WTC11 (cell line): ENCODE measurements at regions not wholly inside any gene's neighbourhood (a gene's known extent, or its start where the extent isn't known, plus 50 kb on each side); places are given as distances from the start of the nearest gene placed in this dataset.

Source experiments
- ATAC-seq: fragments of 200-7000 bp; cut with Tn5 transposase; 2 replicates; pipeline ENCODE4 v1.10.0; 2021; ENCODE audit warnings: mild to moderate bottlenecking, moderate library complexity
- CTCF ChIA-PET: fragments of 300-600 bp; sonication (Branson Sonifier 250); formaldehyde crosslinking; loops from one replicate; lab custom pipeline; 2021; ENCODE audit warnings: antibody characterized with exemption; lab: Charles Lee
- POLR2A ChIA-PET: fragments of 350-600 bp; sonication (Branson Sonifier 250); formaldehyde crosslinking; loops from one replicate; lab custom pipeline; 2021; ENCODE audit warnings: antibody characterized with exemption; lab: Charles Lee
- DNase-seq: peaks from one replicate; pipeline ENCODE4 v3.0.0; 2021; ENCODE audit warnings: low spot score
- H3K27ac Mint-ChIP-seq: 2 replicates; pipeline ENCODE4 v1.8.0; 2021; ENCODE audit warnings: mixed read lengths
- H3K27me3 Mint-ChIP-seq: 2 replicates; pipeline ENCODE4 v1.8.0; 2021; ENCODE audit warnings: low read depth, mild to moderate bottlenecking, moderate library complexity, mixed read lengths
- H3K36me3 Mint-ChIP-seq: 2 replicates; pipeline ENCODE4 v1.8.0; 2021; ENCODE audit warnings: mixed read lengths
- H3K4me1 Mint-ChIP-seq: 2 replicates; pipeline ENCODE4 v1.8.0; 2022; ENCODE audit warnings: mixed read lengths
- H3K4me3 Mint-ChIP-seq: 2 replicates; pipeline ENCODE4 v1.8.0; 2021; ENCODE audit warnings: mild to moderate bottlenecking, moderate library complexity, mixed read lengths
- H3K9me3 Mint-ChIP-seq: 2 replicates; pipeline ENCODE4 v1.8.0; 2021; ENCODE audit warnings: mixed read lengths
- CBFB ChIP-seq: sonication (generic); formaldehyde crosslinking; IDR thresholded peaks from 2 replicates; pipeline ENCODE4 v1.8.1; 2022; ENCODE audit warnings: mild to moderate bottlenecking, low read depth, missing genetic modification reagents
- CREB1 ChIP-seq: sonication (generic); formaldehyde crosslinking; IDR thresholded peaks from 2 replicates; pipeline ENCODE4 v1.8.0; 2023; ENCODE audit warnings: mild to moderate bottlenecking, missing genetic modification reagents
- ESRRA ChIP-seq: sonication (generic); formaldehyde crosslinking; IDR thresholded peaks from 2 replicates; pipeline ENCODE4 v1.8.1; 2022; ENCODE audit warnings: mild to moderate bottlenecking, missing genetic modification reagents, borderline replicate concordance
- FOXJ3 ChIP-seq: sonication (generic); formaldehyde crosslinking; IDR thresholded peaks from 2 replicates; pipeline ENCODE4 v1.9.0; 2021; ENCODE audit warnings: missing genetic modification reagents, mild to moderate bottlenecking, borderline replicate concordance
- GTF2I ChIP-seq: fragments of 250-450 bp; sonication (Bioruptor Pico); conservative IDR thresholded peaks from 2 replicates; pipeline ENCODE4 v1.4.0; 2021; ENCODE audit warnings: mild to moderate bottlenecking
- HMGA2 ChIP-seq: fragments of 250-450 bp; sonication (Bioruptor Pico); IDR thresholded peaks from 2 replicates; pipeline ENCODE4 v1.4.0; 2021; ENCODE audit warnings: mild to moderate bottlenecking, moderate library complexity
- IRF2 ChIP-seq: sonication (generic); formaldehyde crosslinking; IDR thresholded peaks from 2 replicates; pipeline ENCODE4 v1.8.0; 2022; ENCODE audit warnings: low read depth, missing genetic modification reagents, borderline replicate concordance
- JUN ChIP-seq: sonication (generic); formaldehyde crosslinking; IDR thresholded peaks from 2 replicates; pipeline ENCODE4 v1.8.0; 2023; ENCODE audit warnings: mild to moderate bottlenecking, missing genetic modification reagents
- NR3C1 ChIP-seq: sonication (generic); formaldehyde crosslinking; conservative IDR thresholded peaks from 2 replicates; pipeline ENCODE4 v1.8.1; 2023; ENCODE audit warnings: low read depth, mild to moderate bottlenecking, missing genetic modification reagents
- SP1 ChIP-seq: sonication (generic); formaldehyde crosslinking; conservative IDR thresholded peaks from 2 replicates; pipeline ENCODE4 v1.8.1; 2022; ENCODE audit warnings: missing genetic modification reagents
- TP53 ChIP-seq: sonication (generic); formaldehyde crosslinking; IDR thresholded peaks from 2 replicates; pipeline ENCODE4 v1.8.1; 2023; ENCODE audit warnings: mild to moderate bottlenecking, missing genetic modification reagents
- ZBTB21 ChIP-seq: sonication (generic); formaldehyde crosslinking; IDR thresholded peaks from 2 replicates; pipeline ENCODE4 v1.8.1; 2023; ENCODE audit warnings: mild to moderate bottlenecking, missing genetic modification reagents, borderline replicate concordance
- ZNF121 ChIP-seq: sonication (generic); formaldehyde crosslinking; IDR thresholded peaks from 2 replicates; pipeline ENCODE4 v1.8.0; 2023; ENCODE audit warnings: missing genetic modification reagents
- TF ChIP-seq, protein P1 (sequence below): fragments of 250-450 bp; sonication (Bioruptor Pico); IDR thresholded peaks from 2 replicates; pipeline ENCODE4 v1.9.0; 2021; ENCODE audit warnings: mild to moderate bottlenecking, borderline replicate concordance
- TF ChIP-seq, protein P2 (sequence below): sonication (generic); formaldehyde crosslinking; IDR thresholded peaks from 2 replicates; pipeline ENCODE4 v1.8.0; 2022; ENCODE audit warnings: missing genetic modification reagents
- TF ChIP-seq, protein P3 (sequence below): sonication (generic); formaldehyde crosslinking; IDR thresholded peaks from 2 replicates; pipeline ENCODE4 v1.8.1; 2023; ENCODE audit warnings: mild to moderate bottlenecking, missing genetic modification reagents, moderate library complexity
- TF ChIP-seq, protein P4 (sequence below): sonication (generic); formaldehyde crosslinking; IDR thresholded peaks from 2 replicates; pipeline ENCODE4 v1.8.1; 2023; ENCODE audit warnings: mild to moderate bottlenecking, moderate library complexity, missing genetic modification reagents
- TF ChIP-seq, protein P5 (sequence below): sonication (generic); formaldehyde crosslinking; IDR thresholded peaks from 2 replicates; pipeline ENCODE4 v1.8.0; 2023; ENCODE audit warnings: missing genetic modification reagents

DNA sequence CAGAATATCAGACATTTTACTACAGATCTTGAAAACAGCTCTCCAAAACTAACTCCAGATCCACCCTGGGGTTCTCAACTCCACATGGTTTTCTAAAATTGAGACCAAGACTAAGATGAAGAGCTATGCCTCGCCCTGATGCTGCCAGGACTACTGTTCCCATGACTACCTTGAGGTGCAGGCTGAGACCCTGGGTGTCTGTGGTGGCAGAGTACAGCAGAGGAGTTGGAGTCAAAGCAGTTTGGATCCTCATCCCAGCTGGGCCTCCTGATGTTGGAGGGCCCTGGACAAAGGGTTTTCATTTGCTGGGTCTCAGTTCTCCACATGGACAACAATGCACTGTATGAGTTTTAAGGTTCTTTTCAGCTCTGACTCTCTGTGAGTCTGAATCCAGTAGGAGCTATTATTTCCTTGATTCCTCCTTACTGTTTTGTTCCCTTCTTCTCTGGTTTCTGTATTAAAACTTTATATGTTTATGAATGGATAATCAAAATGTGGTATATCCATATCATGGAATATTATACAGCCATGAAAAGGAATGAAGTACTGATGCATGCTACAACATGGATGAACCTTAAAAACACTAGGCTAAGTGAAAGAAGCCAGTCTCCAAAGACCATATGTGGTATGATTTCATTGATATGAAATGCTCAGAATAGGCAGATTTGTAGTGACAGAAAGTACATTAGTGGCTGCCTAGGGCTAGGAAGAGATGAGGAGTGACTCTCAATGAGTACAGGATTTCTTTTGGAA, 93.0 kb downstream of the CPN2 start:
- Mint-ChIP-seq H3K27me3 (peaks cover 3% of the 10 kb centered on the region; the same call in 1 of the 2 replicates), H3K9me3 (peaks cover 15% of the 10 kb centered on the region), H3K4me3 (no peak overlapping the region)

DNA sequence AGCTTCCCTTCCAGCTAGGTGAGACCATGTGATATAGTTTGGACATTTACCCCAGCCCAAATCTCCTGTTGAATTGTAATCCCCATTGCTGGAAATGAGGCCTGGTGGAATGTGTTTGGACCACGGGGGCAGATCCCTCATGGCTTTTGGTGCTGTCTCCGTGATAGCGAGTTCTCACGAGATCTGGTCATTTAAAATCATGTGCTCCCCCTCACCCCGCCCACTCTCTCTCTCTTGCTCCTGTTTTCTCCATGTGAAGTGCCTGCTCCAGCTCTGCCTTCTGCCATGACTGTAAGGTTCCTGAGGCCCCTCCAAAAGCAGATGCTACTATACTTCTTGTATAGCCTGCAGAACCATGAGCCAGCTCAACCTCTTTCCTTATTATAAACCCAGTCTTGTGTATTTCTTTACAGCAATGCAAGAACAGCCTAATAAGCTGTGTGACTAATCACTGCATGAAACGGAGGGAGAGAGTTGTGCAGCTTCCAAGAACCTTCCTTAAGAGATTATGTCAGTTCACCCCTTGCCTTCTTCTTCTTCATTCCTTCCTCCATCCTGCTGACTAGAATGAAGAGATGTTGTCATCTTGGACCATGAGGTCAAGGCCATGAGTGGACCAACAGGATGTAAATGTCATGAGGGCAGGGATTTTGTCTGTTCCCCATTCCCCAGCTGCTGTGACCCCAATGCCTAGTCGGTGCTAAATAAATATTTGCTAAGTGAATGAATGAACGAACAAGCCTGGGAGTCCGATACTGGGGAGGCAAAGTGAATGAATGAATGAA, 91.0 kb downstream of the CPN2 start:
- DNase-seq (no peak), ATAC-seq (no peak)
- Mint-ChIP-seq H3K9me3 (peaks cover 15% of the 10 kb centered on the region), H3K4me1 (peaks cover 20% of the 10 kb centered on the region), H3K27me3 (peaks cover 3% of the 10 kb centered on the region; the same call in 1 of the 2 replicates), H3K27ac (no peak overlapping the region), H3K36me3 (peaks cover 11% of the 10 kb centered on the region), H3K4me3 (no peak overlapping the region)
- TF ChIP-seq ZBTB21 (no peak), JUN (no peak), NR3C1 (CRISPR knock-in tag) (no peak), HMGA2 (CRISPR knock-in tag) (no peak), IRF2 (CRISPR knock-in tag) (no peak), CREB1 (CRISPR knock-in tag) (no peak), CBFB (CRISPR knock-in tag) (no peak), ESRRA (no peak), ZNF121 (CRISPR knock-in tag) (no peak)
- TF ChIP-seq, protein P1, sequence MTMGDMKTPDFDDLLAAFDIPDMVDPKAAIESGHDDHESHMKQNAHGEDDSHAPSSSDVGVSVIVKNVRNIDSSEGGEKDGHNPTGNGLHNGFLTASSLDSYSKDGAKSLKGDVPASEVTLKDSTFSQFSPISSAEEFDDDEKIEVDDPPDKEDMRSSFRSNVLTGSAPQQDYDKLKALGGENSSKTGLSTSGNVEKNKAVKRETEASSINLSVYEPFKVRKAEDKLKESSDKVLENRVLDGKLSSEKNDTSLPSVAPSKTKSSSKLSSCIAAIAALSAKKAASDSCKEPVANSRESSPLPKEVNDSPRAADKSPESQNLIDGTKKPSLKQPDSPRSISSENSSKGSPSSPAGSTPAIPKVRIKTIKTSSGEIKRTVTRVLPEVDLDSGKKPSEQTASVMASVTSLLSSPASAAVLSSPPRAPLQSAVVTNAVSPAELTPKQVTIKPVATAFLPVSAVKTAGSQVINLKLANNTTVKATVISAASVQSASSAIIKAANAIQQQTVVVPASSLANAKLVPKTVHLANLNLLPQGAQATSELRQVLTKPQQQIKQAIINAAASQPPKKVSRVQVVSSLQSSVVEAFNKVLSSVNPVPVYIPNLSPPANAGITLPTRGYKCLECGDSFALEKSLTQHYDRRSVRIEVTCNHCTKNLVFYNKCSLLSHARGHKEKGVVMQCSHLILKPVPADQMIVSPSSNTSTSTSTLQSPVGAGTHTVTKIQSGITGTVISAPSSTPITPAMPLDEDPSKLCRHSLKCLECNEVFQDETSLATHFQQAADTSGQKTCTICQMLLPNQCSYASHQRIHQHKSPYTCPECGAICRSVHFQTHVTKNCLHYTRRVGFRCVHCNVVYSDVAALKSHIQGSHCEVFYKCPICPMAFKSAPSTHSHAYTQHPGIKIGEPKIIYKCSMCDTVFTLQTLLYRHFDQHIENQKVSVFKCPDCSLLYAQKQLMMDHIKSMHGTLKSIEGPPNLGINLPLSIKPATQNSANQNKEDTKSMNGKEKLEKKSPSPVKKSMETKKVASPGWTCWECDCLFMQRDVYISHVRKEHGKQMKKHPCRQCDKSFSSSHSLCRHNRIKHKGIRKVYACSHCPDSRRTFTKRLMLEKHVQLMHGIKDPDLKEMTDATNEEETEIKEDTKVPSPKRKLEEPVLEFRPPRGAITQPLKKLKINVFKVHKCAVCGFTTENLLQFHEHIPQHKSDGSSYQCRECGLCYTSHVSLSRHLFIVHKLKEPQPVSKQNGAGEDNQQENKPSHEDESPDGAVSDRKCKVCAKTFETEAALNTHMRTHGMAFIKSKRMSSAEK (CRISPR knock-in tag): no peak
- TF ChIP-seq, protein P2, sequence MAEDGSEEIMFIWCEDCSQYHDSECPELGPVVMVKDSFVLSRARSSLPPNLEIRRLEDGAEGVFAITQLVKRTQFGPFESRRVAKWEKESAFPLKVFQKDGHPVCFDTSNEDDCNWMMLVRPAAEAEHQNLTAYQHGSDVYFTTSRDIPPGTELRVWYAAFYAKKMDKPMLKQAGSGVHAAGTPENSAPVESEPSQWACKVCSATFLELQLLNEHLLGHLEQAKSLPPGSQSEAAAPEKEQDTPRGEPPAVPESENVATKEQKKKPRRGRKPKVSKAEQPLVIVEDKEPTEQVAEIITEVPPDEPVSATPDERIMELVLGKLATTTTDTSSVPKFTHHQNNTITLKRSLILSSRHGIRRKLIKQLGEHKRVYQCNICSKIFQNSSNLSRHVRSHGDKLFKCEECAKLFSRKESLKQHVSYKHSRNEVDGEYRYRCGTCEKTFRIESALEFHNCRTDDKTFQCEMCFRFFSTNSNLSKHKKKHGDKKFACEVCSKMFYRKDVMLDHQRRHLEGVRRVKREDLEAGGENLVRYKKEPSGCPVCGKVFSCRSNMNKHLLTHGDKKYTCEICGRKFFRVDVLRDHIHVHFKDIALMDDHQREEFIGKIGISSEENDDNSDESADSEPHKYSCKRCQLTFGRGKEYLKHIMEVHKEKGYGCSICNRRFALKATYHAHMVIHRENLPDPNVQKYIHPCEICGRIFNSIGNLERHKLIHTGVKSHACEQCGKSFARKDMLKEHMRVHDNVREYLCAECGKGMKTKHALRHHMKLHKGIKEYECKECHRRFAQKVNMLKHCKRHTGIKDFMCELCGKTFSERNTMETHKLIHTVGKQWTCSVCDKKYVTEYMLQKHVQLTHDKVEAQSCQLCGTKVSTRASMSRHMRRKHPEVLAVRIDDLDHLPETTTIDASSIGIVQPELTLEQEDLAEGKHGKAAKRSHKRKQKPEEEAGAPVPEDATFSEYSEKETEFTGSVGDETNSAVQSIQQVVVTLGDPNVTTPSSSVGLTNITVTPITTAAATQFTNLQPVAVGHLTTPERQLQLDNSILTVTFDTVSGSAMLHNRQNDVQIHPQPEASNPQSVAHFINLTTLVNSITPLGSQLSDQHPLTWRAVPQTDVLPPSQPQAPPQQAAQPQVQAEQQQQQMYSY: no peak
- TF ChIP-seq, protein P3, sequence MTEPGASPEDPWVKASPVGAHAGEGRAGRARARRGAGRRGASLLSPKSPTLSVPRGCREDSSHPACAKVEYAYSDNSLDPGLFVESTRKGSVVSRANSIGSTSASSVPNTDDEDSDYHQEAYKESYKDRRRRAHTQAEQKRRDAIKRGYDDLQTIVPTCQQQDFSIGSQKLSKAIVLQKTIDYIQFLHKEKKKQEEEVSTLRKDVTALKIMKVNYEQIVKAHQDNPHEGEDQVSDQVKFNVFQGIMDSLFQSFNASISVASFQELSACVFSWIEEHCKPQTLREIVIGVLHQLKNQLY (CRISPR knock-in tag): no peak
- TF ChIP-seq, protein P4, sequence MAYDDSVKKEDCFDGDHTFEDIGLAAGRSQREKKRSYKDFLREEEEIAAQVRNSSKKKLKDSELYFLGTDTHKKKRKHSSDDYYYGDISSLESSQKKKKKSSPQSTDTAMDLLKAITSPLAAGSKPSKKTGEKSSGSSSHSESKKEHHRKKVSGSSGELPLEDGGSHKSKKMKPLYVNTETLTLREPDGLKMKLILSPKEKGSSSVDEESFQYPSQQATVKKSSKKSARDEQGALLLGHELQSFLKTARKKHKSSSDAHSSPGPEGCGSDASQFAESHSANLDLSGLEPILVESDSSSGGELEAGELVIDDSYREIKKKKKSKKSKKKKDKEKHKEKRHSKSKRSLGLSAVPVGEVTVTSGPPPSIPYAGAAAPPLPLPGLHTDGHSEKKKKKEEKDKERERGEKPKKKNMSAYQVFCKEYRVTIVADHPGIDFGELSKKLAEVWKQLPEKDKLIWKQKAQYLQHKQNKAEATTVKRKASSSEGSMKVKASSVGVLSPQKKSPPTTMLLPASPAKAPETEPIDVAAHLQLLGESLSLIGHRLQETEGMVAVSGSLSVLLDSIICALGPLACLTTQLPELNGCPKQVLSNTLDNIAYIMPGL (CRISPR knock-in tag): no peak
- TF ChIP-seq, protein P5, sequence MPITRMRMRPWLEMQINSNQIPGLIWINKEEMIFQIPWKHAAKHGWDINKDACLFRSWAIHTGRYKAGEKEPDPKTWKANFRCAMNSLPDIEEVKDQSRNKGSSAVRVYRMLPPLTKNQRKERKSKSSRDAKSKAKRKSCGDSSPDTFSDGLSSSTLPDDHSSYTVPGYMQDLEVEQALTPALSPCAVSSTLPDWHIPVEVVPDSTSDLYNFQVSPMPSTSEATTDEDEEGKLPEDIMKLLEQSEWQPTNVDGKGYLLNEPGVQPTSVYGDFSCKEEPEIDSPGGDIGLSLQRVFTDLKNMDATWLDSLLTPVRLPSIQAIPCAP (CRISPR knock-in tag): no peak
- CTCF ChIA-PET: interaction anchor here (0.7 to 1.3 kb wide), 2 partner anchors 56 to 479 kb away, joined by 3 read pairs; no protein-coding TSS in a partner anchor
- POLR2A ChIA-PET: no interaction called here

More for the DNA sequence above, 93.0 kb downstream of the CPN2 start:
- TF ChIP-seq FOXJ3 (no peak), SP1 (CRISPR knock-in tag) (no peak), GTF2I (CRISPR knock-in tag) (peak; percentile 86), TP53 (CRISPR knock-in tag) (no peak)
- peaks cover 13% of the 10 kb centered on the region for H3K4me1 Mint-ChIP-seq
- ChIA-PET POLR2A (no interaction called here), CTCF (interaction anchor here (0.6 kb wide), 1 partner anchor 57 kb away, joined by 3 read pairs; no protein-coding TSS in a partner anchor)
- H3K36me3 Mint-ChIP-seq: peaks cover 11% of the 10 kb centered on the region
- no peak overlapping the region for H3K27ac Mint-ChIP-seq
- no peak for ATAC-seq
- no peak for DNase-seq
